CD4-positive, alpha-beta T cell treated with Interleukin-1 beta for 1 hour (primary cell): ENCODE measurements at regions not wholly inside any gene's neighbourhood (a gene's known extent, or its start where the extent isn't known, plus 50 kb on each side); places are given as distances from the start of the nearest gene placed in this dataset.
"Not testable (repeated sequence)": the region's sequence is repeated elsewhere in the genome, so short reads cannot be mapped to it uniquely, and the experiment has no call there.

Experiments
- DNase-seq, 2 donors: peaks; one replicate each; pipeline ENCODE4 v3.0.0-alpha.2; 2020 to 2022

GRCh38 chr11:3437441-3437840, 58.5 kb upstream of the ZNF195 start:
- not testable (repeated sequence) for DNase-seq

GRCh38 chr11:3434976-3435375, 56.0 kb upstream of the ZNF195 start:
- no peak for DNase-seq

- not testable (repeated sequence) for DNase-seq
Observed at GRCh38 chr11:3429191-3429590, 50.2 kb upstream of the ZNF195 start.
